HepG2 (cell line): ENCODE measurements at regions not wholly inside any gene's neighbourhood (a gene's known extent, or its start where the extent isn't known, plus 50 kb on each side); places are given as distances from the start of the nearest gene placed in this dataset.

Source experiments
- ATAC-seq: fragments of 200-7000 bp; cut with Tn5 transposase; 3 replicates; pipeline ENCODE4 v1.9.1; 2020; ENCODE audit warnings: mild to moderate bottlenecking, moderate library complexity
- BruUV-seq: library from RNA; stranded (reverse); fragments of 400-500 nt; replicated peaks from 2 replicates; lab custom pipeline; 2021; lab: Mats Ljungman, UMichigan
- CTCF ChIA-PET: fragments of 300-600 bp; formaldehyde crosslinking; extraction: SDS; loops from one replicate; lab custom pipeline; 2021; ENCODE audit warnings: low total read pairs, inconsistent platforms, low intra/inter-chr PET ratio; lab: Yijun Ruan, JAX
- POLR2A ChIA-PET: fragments of 350-600 bp; sonication (Branson Sonifier 250); formaldehyde crosslinking; loops from one replicate; lab custom pipeline; 2020; ENCODE audit warnings: antibody characterized with exemption, inconsistent platforms; lab: Yijun Ruan, JAX
- DNase-seq: peaks from one replicate; pipeline ENCODE4 v3.0.0-alpha.2; 2015; ENCODE audit warnings: low spot score
- FAIRE-seq: peaks from 3 replicates; lab custom pipeline; 2011; peaks lifted over from hg19 to GRCh38; lab: Jason Lieb, UNC
- H2AFZ ChIP-seq: one replicate; pipeline ENCODE4 v1.6.1; 2011; ENCODE audit warnings: low read length, inconsistent platforms
- H3K27ac ChIP-seq: fragments of 300-600 bp; 3 replicates; pipeline ENCODE4 v1.8.0; 2011; ENCODE audit warnings: mixed run types, mild to moderate bottlenecking, mixed read lengths, low read length, inconsistent platforms; ENCODE audit not compliant: insufficient read depth; ENCODE audit errors: extremely low read length
- H3K27me3 ChIP-seq, 2 experiments: fragments of 200-600 bp in 1 of 2; 2 replicates in 1 of 2; 3 replicates in 1 of 2; pipeline versions ENCODE4 v1.6.0 to v1.8.0; 2011; ENCODE audit warnings: low read length in 2 of 2, mild to moderate bottlenecking in 2 of 2, moderate library complexity in 2 of 2, inconsistent platforms in 1 of 2; ENCODE audit not compliant: insufficient read depth in 2 of 2, control insufficient read depth in 1 of 2
- H3K36me3 ChIP-seq, 2 experiments: fragments of 200-600 bp in 1 of 2; replicated peaks in 1 of 2; 2 replicates in 1 of 2; 3 replicates in 1 of 2; pipeline versions ENCODE4 v1.5.1 to v1.8.0; 2011; ENCODE audit warnings: low read length in 2 of 2, inconsistent platforms in 1 of 2; ENCODE audit not compliant: insufficient read depth in 2 of 2, control insufficient read depth in 1 of 2
- H3K4me1 ChIP-seq: 2 replicates; pipeline ENCODE4 v1.5.1; 2012; ENCODE audit warnings: low read length, inconsistent platforms; ENCODE audit not compliant: insufficient read depth
- H3K4me2 ChIP-seq: 2 replicates; pipeline ENCODE4 v1.6.0; 2011; ENCODE audit warnings: low read depth, low read length, inconsistent platforms
- H3K4me3 ChIP-seq, 3 experiments: fragments of 200-600 bp in 1 of 3; sonication (generic), shearing (Covaris generic) in 1 of 3; replicated peaks in 1 of 3; 2 replicates each; pipeline ENCODE4 v1.5.1; 2011 to 2016; ENCODE audit warnings: low read length in 3 of 3, inconsistent platforms in 2 of 3, low read depth in 2 of 3, mild to moderate bottlenecking in 2 of 3, control low read depth in 1 of 3, mixed read lengths in 1 of 3; ENCODE audit not compliant: insufficient read depth in 1 of 3
- H3K79me2 ChIP-seq: one replicate; pipeline ENCODE4 v1.6.1; 2011; ENCODE audit warnings: low read length, inconsistent platforms; ENCODE audit not compliant: insufficient read depth
- H3K9ac ChIP-seq: 2 replicates; pipeline ENCODE4 v1.6.0; 2011; ENCODE audit warnings: mild to moderate bottlenecking, low read depth, low read length, inconsistent platforms; ENCODE audit not compliant: insufficient read depth
- H3K9me3 ChIP-seq: 2 replicates; pipeline ENCODE4 v1.5.1; 2012; ENCODE audit warnings: mild to moderate bottlenecking, low read length
- H4K20me1 ChIP-seq: 2 replicates; pipeline ENCODE4 v1.6.0; 2011; ENCODE audit warnings: inconsistent platforms, mild to moderate bottlenecking, low read length, moderate library complexity; ENCODE audit not compliant: insufficient read depth
- AKAP8 ChIP-seq: sonication (generic); formaldehyde crosslinking; IDR thresholded peaks from 2 replicates; pipeline ENCODE4 v1.5.1; 2020; ENCODE audit warnings: mild to moderate bottlenecking, missing genetic modification reagents
- SCMH1 ChIP-seq: sonication (generic); formaldehyde crosslinking; IDR thresholded peaks from 2 replicates; pipeline ENCODE4 v1.9.0; 2021; ENCODE audit warnings: missing genetic modification reagents, mild to moderate bottlenecking, borderline replicate concordance
- STAG1 ChIP-seq: sonication (generic); formaldehyde crosslinking; IDR thresholded peaks from 2 replicates; pipeline ENCODE4 v1.4.0; 2020; ENCODE audit warnings: missing genetic modification reagents
- ZNF12 ChIP-seq: sonication (generic); formaldehyde crosslinking; IDR thresholded peaks from 2 replicates; pipeline ENCODE4 v1.5.0; 2020; ENCODE audit warnings: missing genetic modification reagents
- WGBS: methylation state at CpG from one replicate; pipeline ENCODE4 v1.1.6; 2017; ENCODE audit warnings: low lambda C conversion rate; 5-methylcytosine and 5-hydroxymethylcytosine counted together
- in situ Hi-C: cut with HindIII; loops from 2 replicates; pipeline ENCODE4 v1.10.0; 2017; ENCODE audit warnings: low pct_unique_long_range_greater_than_20kb; ENCODE audit not compliant: extremely low pct_ligation_motif_present
- intact Hi-C: fragments of 100-400 bp; cut with micrococcal nuclease; formaldehyde crosslinking; loops from one replicate; pipeline ENCODE4 v1.10.0; 2022; ENCODE audit not compliant: unreplicated experiment
- TF ChIP-seq, protein P1 (sequence below): IDR thresholded peaks from 2 replicates; pipeline ENCODE4 v1.6.1; 2018; ENCODE audit warnings: missing genetic modification reagents, mild to moderate bottlenecking, missing compliant biosample characterization
- TF ChIP-seq, protein P2 (sequence below): sonication (generic); formaldehyde crosslinking; IDR thresholded peaks from 2 replicates; pipeline ENCODE4 v1.5.1; 2020; ENCODE audit warnings: mild to moderate bottlenecking, missing genetic modification reagents, borderline replicate concordance

DNA sequence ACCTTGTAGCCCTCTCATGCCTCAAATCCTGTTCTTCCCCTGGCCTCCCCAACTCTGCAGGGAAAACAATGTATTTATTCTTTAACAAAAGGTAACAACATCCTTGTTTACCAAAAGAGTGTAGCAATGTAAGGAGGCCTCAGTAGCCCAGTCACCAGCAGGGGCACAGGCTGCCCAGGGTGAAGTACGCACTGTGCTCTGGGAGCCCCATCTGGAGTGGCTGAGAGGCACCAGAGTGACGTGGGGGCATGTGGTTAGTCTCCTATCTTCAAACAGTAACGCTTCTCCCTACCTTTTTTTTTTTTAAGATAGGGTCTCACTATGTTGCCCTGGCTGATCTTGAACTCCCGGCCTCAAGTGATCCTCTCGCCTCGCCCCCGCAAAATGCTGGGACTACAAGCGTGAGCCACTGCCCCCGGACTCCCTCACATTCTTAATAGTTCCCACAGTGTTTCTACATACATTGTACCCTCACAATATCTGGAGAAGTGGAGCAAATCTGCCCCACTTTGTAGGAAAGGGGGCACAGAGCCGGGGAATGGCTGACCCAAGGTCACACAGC, 51.3 kb upstream of the ECE1 start:
- in situ Hi-C loops (no loop called here), intact Hi-C loops (no loop called here)
- ChIA-PET CTCF (no interaction called here), POLR2A (no interaction called here)
- 81% methylated on average over 10 of the region's 10 CpGs for WGBS
- Histone ChIP-seq H3K79me2 (peaks cover 13% of the 10 kb centered on the region), H3K27me3 (peaks cover 0 to 4% of the 10 kb centered on the region in 2 experiments; a peak in 2 of 5 replicates), H3K4me2 (no peak overlapping the region; the same call in 1 of the 2 replicates), H2AFZ (no peak overlapping the region), H3K4me1 (peaks cover 89% of the 10 kb centered on the region), H4K20me1 (peaks cover 3% of the 10 kb centered on the region), H3K27ac (no peak overlapping the region), H3K9me3 (no peaks in the 10 kb centered on the region), H3K4me3 (no peak overlapping the region), H3K9ac (no peak overlapping the region), H3K36me3 (no peaks in the 10 kb centered on the region)
- DNase-seq (no peak), ATAC-seq (no peak), FAIRE-seq (no peak)
- BruUV-seq: no TSS peak
- TF ChIP-seq, protein P1, sequence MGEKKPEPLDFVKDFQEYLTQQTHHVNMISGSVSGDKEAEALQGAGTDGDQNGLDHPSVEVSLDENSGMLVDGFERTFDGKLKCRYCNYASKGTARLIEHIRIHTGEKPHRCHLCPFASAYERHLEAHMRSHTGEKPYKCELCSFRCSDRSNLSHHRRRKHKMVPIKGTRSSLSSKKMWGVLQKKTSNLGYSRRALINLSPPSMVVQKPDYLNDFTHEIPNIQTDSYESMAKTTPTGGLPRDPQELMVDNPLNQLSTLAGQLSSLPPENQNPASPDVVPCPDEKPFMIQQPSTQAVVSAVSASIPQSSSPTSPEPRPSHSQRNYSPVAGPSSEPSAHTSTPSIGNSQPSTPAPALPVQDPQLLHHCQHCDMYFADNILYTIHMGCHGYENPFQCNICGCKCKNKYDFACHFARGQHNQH (CRISPR knock-in tag): no peak
- no peak for TF ChIP-seq AKAP8
- TF ChIP-seq STAG1 (CRISPR knock-in tag): no peak
- TF ChIP-seq ZNF12 (CRISPR knock-in tag): no peak
- no peak for TF ChIP-seq SCMH1 (CRISPR knock-in tag)
- TF ChIP-seq, protein P2, sequence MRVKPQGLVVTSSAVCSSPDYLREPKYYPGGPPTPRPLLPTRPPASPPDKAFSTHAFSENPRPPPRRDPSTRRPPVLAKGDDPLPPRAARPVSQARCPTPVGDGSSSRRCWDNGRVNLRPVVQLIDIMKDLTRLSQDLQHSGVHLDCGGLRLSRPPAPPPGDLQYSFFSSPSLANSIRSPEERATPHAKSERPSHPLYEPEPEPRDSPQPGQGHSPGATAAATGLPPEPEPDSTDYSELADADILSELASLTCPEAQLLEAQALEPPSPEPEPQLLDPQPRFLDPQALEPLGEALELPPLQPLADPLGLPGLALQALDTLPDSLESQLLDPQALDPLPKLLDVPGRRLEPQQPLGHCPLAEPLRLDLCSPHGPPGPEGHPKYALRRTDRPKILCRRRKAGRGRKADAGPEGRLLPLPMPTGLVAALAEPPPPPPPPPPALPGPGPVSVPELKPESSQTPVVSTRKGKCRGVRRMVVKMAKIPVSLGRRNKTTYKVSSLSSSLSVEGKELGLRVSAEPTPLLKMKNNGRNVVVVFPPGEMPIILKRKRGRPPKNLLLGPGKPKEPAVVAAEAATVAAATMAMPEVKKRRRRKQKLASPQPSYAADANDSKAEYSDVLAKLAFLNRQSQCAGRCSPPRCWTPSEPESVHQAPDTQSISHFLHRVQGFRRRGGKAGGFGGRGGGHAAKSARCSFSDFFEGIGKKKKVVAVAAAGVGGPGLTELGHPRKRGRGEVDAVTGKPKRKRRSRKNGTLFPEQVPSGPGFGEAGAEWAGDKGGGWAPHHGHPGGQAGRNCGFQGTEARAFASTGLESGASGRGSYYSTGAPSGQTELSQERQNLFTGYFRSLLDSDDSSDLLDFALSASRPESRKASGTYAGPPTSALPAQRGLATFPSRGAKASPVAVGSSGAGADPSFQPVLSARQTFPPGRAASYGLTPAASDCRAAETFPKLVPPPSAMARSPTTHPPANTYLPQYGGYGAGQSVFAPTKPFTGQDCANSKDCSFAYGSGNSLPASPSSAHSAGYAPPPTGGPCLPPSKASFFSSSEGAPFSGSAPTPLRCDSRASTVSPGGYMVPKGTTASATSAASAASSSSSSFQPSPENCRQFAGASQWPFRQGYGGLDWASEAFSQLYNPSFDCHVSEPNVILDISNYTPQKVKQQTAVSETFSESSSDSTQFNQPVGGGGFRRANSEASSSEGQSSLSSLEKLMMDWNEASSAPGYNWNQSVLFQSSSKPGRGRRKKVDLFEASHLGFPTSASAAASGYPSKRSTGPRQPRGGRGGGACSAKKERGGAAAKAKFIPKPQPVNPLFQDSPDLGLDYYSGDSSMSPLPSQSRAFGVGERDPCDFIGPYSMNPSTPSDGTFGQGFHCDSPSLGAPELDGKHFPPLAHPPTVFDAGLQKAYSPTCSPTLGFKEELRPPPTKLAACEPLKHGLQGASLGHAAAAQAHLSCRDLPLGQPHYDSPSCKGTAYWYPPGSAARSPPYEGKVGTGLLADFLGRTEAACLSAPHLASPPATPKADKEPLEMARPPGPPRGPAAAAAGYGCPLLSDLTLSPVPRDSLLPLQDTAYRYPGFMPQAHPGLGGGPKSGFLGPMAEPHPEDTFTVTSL (CRISPR knock-in tag): no peak
